HG03139 (cell line): ENCODE measurements at regions not wholly inside any gene's neighbourhood (a gene's known extent, or its start where the extent isn't known, plus 50 kb on each side); places are given as distances from the start of the nearest gene placed in this dataset.
A peak's percentile ranks its signal among the peaks of the same experiment; 100 is the strongest.
"Not testable (repeated sequence)": the region's sequence is repeated elsewhere in the genome, so short reads cannot be mapped to it uniquely, and the experiment has no call there.

Experiments used
- ATAC-seq: cut with Tn5 transposase; IDR thresholded peaks from one replicate; pipeline ENCODE4 v1.9.1; 2021; ENCODE audit not compliant: unreplicated experiment

- no peak for ATAC-seq
Observed at GRCh38 chr10:5576780-5577624, 52.2 kb downstream of the CALML3 start.

GRCh38 chr10:5580038-5580428, 55.3 kb downstream of the CALML3 start:
- not testable (repeated sequence) for ATAC-seq

GRCh38 chr10:5581670-5582566, 57.2 kb downstream of the CALML3 start:
- peak; percentile 55 for ATAC-seq

- ATAC-seq: no peak
Observed at GRCh38 chr10:5582736-5583135, 58.0 kb downstream of the CALML3 start.

- peak; percentile 47 for ATAC-seq
Observed at GRCh38 chr10:5583525-5584175, 58.9 kb downstream of the CALML3 start.

GRCh38 chr10:5584895-5585516, 60.2 kb downstream of the CALML3 start:
- no peak for ATAC-seq

- ATAC-seq: no peak
Observed at GRCh38 chr10:5585517-5586206, 60.9 kb downstream of the CALML3 start.

GRCh38 chr10:5587151-5588079, 62.7 kb downstream of the CALML3 start:
- ATAC-seq: no peak

- no peak for ATAC-seq
Observed at GRCh38 chr10:5588080-5588453, 63.3 kb downstream of the CALML3 start.

- ATAC-seq: no peak
Observed at GRCh38 chr10:5588603-5589002, 63.8 kb downstream of the CALML3 start.
